NCI-H446 (cell line): ENCODE measurements at regions not wholly inside any gene's neighbourhood (a gene's known extent, or its start where the extent isn't known, plus 50 kb on each side); places are given as distances from the start of the nearest gene placed in this dataset.

Experiments used
- DNase-seq, 2 experiments: peaks; one replicate each; lab custom pipeline; 2025; lab: John Stamatoyannopoulos, UW

DNA sequence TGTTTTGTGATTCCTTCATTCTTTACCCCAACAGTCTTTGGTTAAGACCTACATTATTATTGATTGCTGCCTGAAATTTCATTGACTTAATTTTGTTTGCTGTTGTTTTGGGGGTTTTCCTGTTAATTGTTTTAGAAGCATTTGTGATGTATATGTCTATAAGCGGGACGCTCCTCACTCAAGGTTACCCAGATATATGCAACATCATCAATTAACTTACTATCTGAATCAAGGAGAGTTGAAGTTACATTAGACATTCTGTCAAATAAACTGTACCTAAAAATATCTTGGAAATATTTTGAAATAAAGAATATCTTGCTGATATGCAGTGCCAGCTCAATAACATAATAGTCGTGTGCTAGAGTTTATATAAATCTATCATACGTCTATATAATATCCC, 125.9 kb upstream of the CDH18 start:
- DNase-seq, result no peak

- peak; percentile 78 for DNase-seq
These were observed 125.2 kb upstream of the CDH18 start for GRCh38 chr5:20113031-20113715.

DNA sequence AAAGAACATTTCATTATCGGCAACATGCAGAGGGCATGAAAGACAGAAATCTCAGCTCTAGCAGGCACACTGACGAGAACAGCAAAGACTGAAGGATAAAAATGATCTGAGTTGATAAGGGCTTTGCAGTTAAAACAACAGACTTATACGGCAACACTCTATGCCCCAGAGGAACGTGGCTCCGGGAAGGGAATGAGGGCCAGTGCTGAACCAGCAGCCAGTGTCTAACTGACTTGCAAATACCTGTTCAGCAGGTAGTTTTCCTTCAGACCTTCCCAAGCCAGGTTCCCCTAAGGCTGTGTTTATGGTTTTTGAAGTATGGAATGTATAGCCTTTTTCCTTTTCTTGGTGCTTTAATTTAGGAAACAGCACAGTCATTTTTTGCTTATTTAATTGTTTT, 121.3 kb upstream of the CDH18 start:
- DNase-seq, result no peak

DNA sequence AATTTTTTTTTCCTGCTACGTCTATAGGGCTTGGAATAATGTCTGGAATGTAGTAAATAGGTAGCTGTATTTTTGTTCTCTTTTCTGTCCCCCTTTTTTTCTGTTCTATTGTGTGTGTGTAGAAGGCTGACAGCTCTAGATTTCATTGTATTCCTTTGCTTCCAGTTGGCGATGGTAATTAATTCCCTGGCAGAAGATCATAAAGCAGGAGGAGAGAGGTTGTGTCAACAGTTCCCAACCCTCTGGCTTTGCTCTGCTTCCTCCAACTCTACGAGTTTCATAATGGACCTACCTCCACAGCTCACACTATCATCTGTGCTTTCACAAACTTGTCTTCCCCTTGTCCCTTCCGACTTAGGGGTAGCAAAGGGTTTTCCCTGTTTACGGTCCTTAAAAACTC, 117.9 kb upstream of the CDH18 start:
- DNase-seq, result peak; percentile 52 to 78

DNA sequence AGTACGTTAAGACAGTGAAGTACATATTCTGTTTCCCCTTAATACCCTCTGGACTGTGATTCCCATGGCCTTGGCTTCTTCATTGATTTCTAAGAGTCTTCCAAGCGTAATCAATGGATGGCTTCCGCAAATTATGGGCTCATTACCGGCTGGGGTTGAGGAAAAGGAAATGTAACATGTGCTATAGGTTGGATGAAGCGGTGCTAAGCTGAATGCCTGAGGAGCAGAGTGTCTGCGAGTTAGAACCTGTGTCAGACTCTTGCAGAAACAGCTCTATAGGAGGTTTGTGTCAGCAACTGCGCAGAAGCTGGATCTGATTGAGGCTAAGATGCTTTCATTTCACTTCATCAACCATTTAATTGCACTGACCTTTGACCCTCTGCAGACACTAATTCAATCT, 114.3 kb upstream of the CDH18 start:
- DNase-seq, result no peak

DNA sequence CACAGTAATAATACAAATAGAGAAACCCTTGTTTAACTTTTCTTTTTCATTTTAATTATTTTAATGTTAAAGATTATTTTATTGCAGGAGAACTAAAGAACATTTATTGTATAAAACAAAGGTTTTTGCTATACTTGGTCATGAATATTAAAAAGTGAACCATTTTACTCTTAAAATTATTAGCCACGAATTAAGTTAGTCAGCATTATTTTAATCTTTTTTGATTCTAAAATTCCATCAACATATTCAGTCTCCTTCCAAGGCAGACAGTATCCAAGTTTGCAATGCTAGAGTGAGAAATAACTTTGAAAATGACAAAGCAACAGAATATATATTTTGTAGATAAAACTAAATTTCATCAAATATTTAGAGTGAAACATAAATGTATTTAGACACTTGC, 110.7 kb upstream of the CDH18 start:
- DNase-seq, result no peak

GRCh38 chr5:20088361-20088760, 100.4 kb upstream of the CDH18 start:
- peak in 1 of 2 experiments; percentile 81 for DNase-seq

GRCh38 chr5:20087299-20087698, 99.3 kb upstream of the CDH18 start:
- DNase-seq, result no peak

DNA sequence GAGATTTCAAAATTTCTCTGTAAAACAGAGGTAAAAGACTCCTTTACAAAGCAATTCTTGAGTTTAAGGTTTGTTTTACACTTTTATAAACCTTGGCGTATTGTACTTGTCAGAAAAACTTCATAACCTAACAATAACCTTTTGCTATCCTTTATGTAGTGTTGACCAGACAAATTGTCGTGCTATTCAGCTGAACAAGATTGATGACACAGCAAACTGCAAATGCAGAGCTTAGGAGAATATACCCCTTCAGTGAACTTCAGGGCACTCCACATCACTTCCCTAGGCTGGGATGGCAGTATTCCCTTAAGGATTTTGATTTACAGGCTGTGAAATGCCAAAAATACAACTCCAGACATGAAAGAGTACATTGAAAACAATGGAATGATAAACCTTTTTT, 89.2 kb upstream of the CDH18 start:
- DNase-seq, result no peak

- DNase-seq, result no peak
These were observed 68.9 kb upstream of the CDH18 start for GRCh38 chr5:20056933-20057332.

DNA sequence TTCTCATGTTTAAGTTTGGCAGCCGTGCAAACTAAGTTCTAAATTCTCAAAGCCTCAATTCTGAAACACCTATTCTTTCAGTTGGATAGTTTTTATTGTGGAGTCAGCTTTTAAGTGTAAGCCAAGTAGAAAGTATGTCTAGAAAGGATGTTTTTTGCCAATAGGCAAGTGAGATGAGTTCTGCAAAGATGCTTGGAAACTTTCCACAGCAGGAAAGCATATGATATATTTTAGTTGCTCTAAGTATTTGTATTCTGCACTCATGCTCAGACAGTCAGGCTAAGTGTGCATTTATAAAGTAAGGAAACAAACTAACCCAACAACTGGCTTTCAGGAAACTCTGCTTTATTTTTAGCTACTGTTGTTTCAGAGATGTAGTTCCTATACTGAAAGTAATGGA, 67.3 kb upstream of the CDH18 start:
- no peak for DNase-seq

DNA sequence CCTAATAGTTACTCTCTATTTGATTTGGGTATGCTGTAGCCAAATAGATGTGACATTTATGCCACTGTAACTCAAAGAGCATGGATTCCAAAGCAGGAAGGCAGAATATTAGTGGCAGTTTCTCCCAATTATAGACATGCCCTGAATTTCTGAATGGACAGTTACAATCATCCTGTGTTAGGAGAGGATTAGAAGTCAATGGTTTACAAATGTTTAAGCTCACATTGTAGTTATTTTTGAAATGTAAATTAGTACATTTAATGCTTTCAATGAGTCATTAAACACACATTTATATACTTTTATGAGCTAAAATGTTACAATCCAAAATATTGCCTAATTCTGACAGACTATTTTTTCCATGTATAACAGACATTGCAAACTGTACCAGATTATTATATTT, 62.3 kb upstream of the CDH18 start:
- DNase-seq, result no peak

GRCh38 chr5:20044460-20044859, 56.5 kb upstream of the CDH18 start:
- no peak for DNase-seq

- no peak for DNase-seq
These were observed 53.6 kb upstream of the CDH18 start for GRCh38 chr5:20041326-20042274.

GRCh38 chr5:20040901-20041300, 52.9 kb upstream of the CDH18 start:
- DNase-seq, result no peak
